ENCODE measurements at regions not wholly inside any gene's neighbourhood (a gene's known extent, or its start where the extent isn't known, plus 50 kb on each side); places are given as distances from the start of the nearest gene placed in this dataset.

- WGBS, 2 donors, result 55 to 59% methylated on average over 4 of the region's 4 CpGs
- Histone ChIP-seq H3K27me3 (ENCODE audit: control insufficient read depth in 3 of 3, insufficient read depth in 3 of 3, low read length in 2 of 3) (no peaks in the 10 kb centered on the region), H3K9ac (ENCODE audit: insufficient read depth in 1 of 2, low read length in 2 of 2) (no peak overlapping the region), H3K4me3 (no peak overlapping the region), H3K4me1 (ENCODE audit: control insufficient read depth in 5 of 5, insufficient read depth in 5 of 5, low read length in 5 of 5) (no peaks in the 10 kb centered on the region), H3K36me3 (ENCODE audit: control insufficient read depth in 4 of 4, insufficient read depth in 4 of 4, low read length in 4 of 4) (no peaks in the 10 kb centered on the region), H3K9me3 (ENCODE audit: control insufficient read depth in 4 of 4, insufficient read depth in 3 of 4, low read length in 3 of 4) (no peaks in the 10 kb centered on the region), H3K27ac (ENCODE audit: low read depth in 1 of 2, low read length in 1 of 2) (no peak overlapping the region)
- no peak for DNase-seq
- no peak for ATAC-seq (ENCODE audit: insufficient read depth, low FRiP score)
- TF ChIP-seq CTCF (IDR thresholded peaks at IDR 0.05; ENCODE audit: control extremely low read depth, extremely low read depth), result no peak
Observed at GRCh38 chrX:88416965-88417364, 330.1 kb upstream of the CPXCR1 start.

GRCh38 chrX:88424071-88424470 is 323.0 kb upstream of the CPXCR1 start:
- ATAC-seq (ENCODE audit: insufficient read depth, low FRiP score), result no peak
- peaks cover 0 to 4% (median 0%) of the 10 kb centered on the region in 3 donors for H3K27me3 ChIP-seq (ENCODE audit: control insufficient read depth in 3 of 3, insufficient read depth in 3 of 3, low read length in 2 of 3)
- H3K4me3 ChIP-seq, result no peak overlapping the region
- H3K4me1 ChIP-seq (ENCODE audit: control insufficient read depth in 5 of 5, insufficient read depth in 5 of 5, low read length in 5 of 5), result no peaks in the 10 kb centered on the region
- no peak for TF ChIP-seq CTCF (IDR thresholded peaks at IDR 0.05; ENCODE audit: control extremely low read depth, extremely low read depth)
- no peak overlapping the region for H3K9ac ChIP-seq (ENCODE audit: insufficient read depth in 1 of 2, low read length in 2 of 2)
- no peak overlapping the region for H3K27ac ChIP-seq (ENCODE audit: low read depth in 1 of 2, low read length in 1 of 2)
- H3K36me3 ChIP-seq (ENCODE audit: control insufficient read depth in 4 of 4, insufficient read depth in 4 of 4, low read length in 4 of 4), result no peaks in the 10 kb centered on the region
- DNase-seq, result no peak
- H3K9me3 ChIP-seq (ENCODE audit: control insufficient read depth in 4 of 4, insufficient read depth in 3 of 4, low read length in 3 of 4), result no peaks in the 10 kb centered on the region

- DNase-seq (no peak), ATAC-seq (ENCODE audit: insufficient read depth, low FRiP score) (no peak)
- H3K27ac ChIP-seq (ENCODE audit: low read depth in 1 of 2, low read length in 1 of 2), result no peak overlapping the region
- no peaks in the 10 kb centered on the region for H3K4me1 ChIP-seq (ENCODE audit: control insufficient read depth in 5 of 5, insufficient read depth in 5 of 5, low read length in 5 of 5)
- no peaks in the 10 kb centered on the region for H3K9me3 ChIP-seq (ENCODE audit: control insufficient read depth in 4 of 4, insufficient read depth in 3 of 4, low read length in 3 of 4)
- WGBS, 2 donors, result 78 to 87% methylated on average over 4 of the region's 4 CpGs
- H3K4me3 ChIP-seq, result no peak overlapping the region
- no peaks in the 10 kb centered on the region for H3K36me3 ChIP-seq (ENCODE audit: control insufficient read depth in 4 of 4, insufficient read depth in 4 of 4, low read length in 4 of 4)
- no peak overlapping the region for H3K9ac ChIP-seq (ENCODE audit: insufficient read depth in 1 of 2, low read length in 2 of 2)
- TF ChIP-seq CTCF (IDR thresholded peaks at IDR 0.05; ENCODE audit: control extremely low read depth, extremely low read depth), result no peak
- peaks cover 0 to 4% (median 0%) of the 10 kb centered on the region in 3 donors for H3K27me3 ChIP-seq (ENCODE audit: control insufficient read depth in 3 of 3, insufficient read depth in 3 of 3, low read length in 2 of 3)
Observed at GRCh38 chrX:88424541-88424940, 322.5 kb upstream of the CPXCR1 start.

- ATAC-seq (ENCODE audit: insufficient read depth, low FRiP score) (no peak), DNase-seq (peak in 1 of 3 donors; percentile 26)
- H3K9me3 ChIP-seq (ENCODE audit: control insufficient read depth in 4 of 4, insufficient read depth in 3 of 4, low read length in 3 of 4), result no peaks in the 10 kb centered on the region
- H3K36me3 ChIP-seq (ENCODE audit: control insufficient read depth in 4 of 4, insufficient read depth in 4 of 4, low read length in 4 of 4), result no peaks in the 10 kb centered on the region
- TF ChIP-seq CTCF (IDR thresholded peaks at IDR 0.05; ENCODE audit: control extremely low read depth, extremely low read depth), result no peak
- peaks cover 0 to 4% (median under 1%) of the 10 kb centered on the region in 3 donors for H3K27me3 ChIP-seq (ENCODE audit: control insufficient read depth in 3 of 3, insufficient read depth in 3 of 3, low read length in 2 of 3)
- no peaks in the 10 kb centered on the region for H3K4me1 ChIP-seq (ENCODE audit: control insufficient read depth in 5 of 5, insufficient read depth in 5 of 5, low read length in 5 of 5)
- H3K27ac ChIP-seq (ENCODE audit: low read depth in 1 of 2, low read length in 1 of 2), result no peak overlapping the region
- no peak overlapping the region for H3K4me3 ChIP-seq
- no peak overlapping the region for H3K9ac ChIP-seq (ENCODE audit: insufficient read depth in 1 of 2, low read length in 2 of 2)
- 40 to 45% methylated on average over 4 of the region's 4 CpGs for WGBS, 2 donors
Observed at GRCh38 chrX:88425739-88426138, 321.3 kb upstream of the CPXCR1 start.

All from lung (tissue), 11 donors.